DOHH2 (cell line): ENCODE measurements at regions not wholly inside any gene's neighbourhood (a gene's known extent, or its start where the extent isn't known, plus 50 kb on each side); places are given as distances from the start of the nearest gene placed in this dataset.
"Not testable (repeated sequence)": the region's sequence is repeated elsewhere in the genome, so short reads cannot be mapped to it uniquely, and the experiment has no call there.

Experiments used
- H3F3A ChIP-seq: fragments of 200-600 bp; sonication (generic), shearing (Covaris generic); 2 replicates; pipeline ENCODE4 v1.6.0; 2016; ENCODE audit warnings: antibody characterized with exemption, mild to moderate bottlenecking; ENCODE audit not compliant: control insufficient read depth, insufficient read depth
- H3K27ac ChIP-seq: fragments of 200-600 bp; sonication (generic); 2 replicates; pipeline ENCODE4 v1.5.1; 2014; ENCODE audit warnings: low read depth, mild to moderate bottlenecking, low read length, moderate library complexity
- H3K27me3 ChIP-seq: fragments of 200-600 bp; sonication (generic); 2 replicates; pipeline ENCODE4 v1.6.1; 2014; ENCODE audit warnings: mild to moderate bottlenecking, low read length, mixed read lengths; ENCODE audit not compliant: control insufficient read depth
- H3K36me3 ChIP-seq: fragments of 200-600 bp; sonication (generic); 2 replicates; pipeline ENCODE4 v1.6.1; 2014; ENCODE audit warnings: mild to moderate bottlenecking, low read length, moderate library complexity, mixed read lengths; ENCODE audit not compliant: control insufficient read depth
- H3K4me1 ChIP-seq: fragments of 200-600 bp; sonication (generic); 2 replicates; pipeline ENCODE4 v1.6.1; 2014; ENCODE audit warnings: mild to moderate bottlenecking, low read length, mixed read lengths; ENCODE audit not compliant: control insufficient read depth
- H3K4me2 ChIP-seq: fragments of 200-600 bp; sonication (generic); 2 replicates; pipeline ENCODE4 v1.6.0; 2014; ENCODE audit warnings: mild to moderate bottlenecking, low read length, moderate library complexity
- H3K4me3 ChIP-seq: fragments of 200-600 bp; sonication (generic); 2 replicates; pipeline ENCODE4 v1.5.1; 2014; ENCODE audit warnings: mild to moderate bottlenecking, low read length, mixed read lengths
- H3K79me2 ChIP-seq: fragments of 200-600 bp; sonication (generic); 2 replicates; pipeline ENCODE4 v1.6.1; 2014; ENCODE audit warnings: mild to moderate bottlenecking, low read length, mixed read lengths; ENCODE audit not compliant: control insufficient read depth
- H3K9me2 ChIP-seq: fragments of 200-600 bp; sonication (generic); replicated peaks from 2 replicates; pipeline ENCODE4 v1.6.1; 2014; ENCODE audit warnings: mild to moderate bottlenecking, low read length, mixed read lengths; ENCODE audit not compliant: control insufficient read depth
- H3K9me3 ChIP-seq: fragments of 200-600 bp; sonication (generic); 2 replicates; pipeline ENCODE4 v1.6.1; 2014; ENCODE audit warnings: antibody characterized with exemption, low read length, mixed read lengths; ENCODE audit not compliant: control insufficient read depth, insufficient read depth
- H4K20me1 ChIP-seq: fragments of 200-600 bp; sonication (generic); 2 replicates; pipeline ENCODE4 v1.6.0; 2014; ENCODE audit warnings: low read depth, mild to moderate bottlenecking, antibody characterized with exemption, low read length, moderate library complexity; ENCODE audit not compliant: control insufficient read depth, insufficient read depth
- CTCF ChIP-seq: fragments of 200-600 bp; sonication (generic); IDR thresholded peaks from one replicate; pipeline ENCODE4 v1.5.1; 2014; ENCODE audit warnings: antibody characterized with exemption, mild to moderate bottlenecking, low read depth, low read length; ENCODE audit not compliant: poor library complexity, severe bottlenecking
- EZH2phosphoT487 ChIP-seq: fragments of 200-600 bp; sonication (generic); IDR thresholded peaks from 2 replicates; pipeline ENCODE4 v1.6.1; 2017; ENCODE audit warnings: borderline replicate concordance, mild to moderate bottlenecking, antibody characterized with exemption, low read length, moderate library complexity, mixed read lengths

- Histone ChIP-seq H3K79me2 (no peaks in the 10 kb centered on the region), H3K36me3 (no peaks in the 10 kb centered on the region), H3K9me2 (no peaks in the 10 kb centered on the region), H3K27me3 (no peaks in the 10 kb centered on the region), H3K9me3 (no peaks in the 10 kb centered on the region), H4K20me1 (no peaks in the 10 kb centered on the region), H3K4me2 (no peak overlapping the region), H3F3A (no peaks in the 10 kb centered on the region), H3K27ac (no peak overlapping the region), H3K4me3 (no peak overlapping the region), H3K4me1 (no peaks in the 10 kb centered on the region)
- TF ChIP-seq EZH2phosphoT487 (no peak), CTCF (no peak)
These were observed 249.1 kb downstream of the ADGRD1 start for GRCh38 chr12:131202592-131203378.

GRCh38 chr12:131203666-131204415, 250.1 kb downstream of the ADGRD1 start:
- no peaks in the 10 kb centered on the region for H3K4me1 ChIP-seq
- no peaks in the 10 kb centered on the region for H3K27me3 ChIP-seq
- H3K27ac ChIP-seq = no peak overlapping the region
- H3K79me2 ChIP-seq = no peaks in the 10 kb centered on the region
- H3K9me3 ChIP-seq = no peaks in the 10 kb centered on the region
- TF ChIP-seq CTCF (no peak), EZH2phosphoT487 (no peak)
- H3F3A ChIP-seq = no peaks in the 10 kb centered on the region
- H4K20me1 ChIP-seq = no peaks in the 10 kb centered on the region
- no peak overlapping the region for H3K4me2 ChIP-seq
- H3K9me2 ChIP-seq = no peaks in the 10 kb centered on the region
- H3K36me3 ChIP-seq = no peaks in the 10 kb centered on the region
- H3K4me3 ChIP-seq = no peak overlapping the region

GRCh38 chr12:131204416-131205274, 250.9 kb downstream of the ADGRD1 start:
- no peaks in the 10 kb centered on the region for H3K27me3 ChIP-seq
- TF ChIP-seq CTCF = no peak
- no peak for TF ChIP-seq EZH2phosphoT487
- H3K4me1 ChIP-seq = no peaks in the 10 kb centered on the region
- no peak overlapping the region for H3K4me3 ChIP-seq
- no peaks in the 10 kb centered on the region for H3F3A ChIP-seq
- no peak overlapping the region for H3K4me2 ChIP-seq
- no peaks in the 10 kb centered on the region for H3K36me3 ChIP-seq
- H3K9me3 ChIP-seq = no peaks in the 10 kb centered on the region
- no peaks in the 10 kb centered on the region for H3K79me2 ChIP-seq
- no peaks in the 10 kb centered on the region for H4K20me1 ChIP-seq
- H3K27ac ChIP-seq = no peak overlapping the region
- no peaks in the 10 kb centered on the region for H3K9me2 ChIP-seq

GRCh38 chr12:131205275-131205933, 251.7 kb downstream of the ADGRD1 start:
- not testable (repeated sequence) for H3K27ac ChIP-seq, H3K9me3 ChIP-seq, H3K4me2 ChIP-seq, H4K20me1 ChIP-seq, H3K79me2 ChIP-seq, H3K27me3 ChIP-seq, H3K9me2 ChIP-seq, H3K4me1 ChIP-seq, H3K4me3 ChIP-seq, H3K36me3 ChIP-seq, H3F3A ChIP-seq

- not testable (repeated sequence) for H4K20me1 ChIP-seq, H3K27ac ChIP-seq, H3K4me3 ChIP-seq, H3K36me3 ChIP-seq, H3K9me2 ChIP-seq, H3F3A ChIP-seq, H3K79me2 ChIP-seq, H3K4me2 ChIP-seq, H3K27me3 ChIP-seq, H3K4me1 ChIP-seq, H3K9me3 ChIP-seq
These were observed 253.1 kb downstream of the ADGRD1 start for GRCh38 chr12:131206630-131207299.
